Dendritic cell treated with granulocyte-macrophage colony-stimulating factor and Interleukin-4, amounts not matched to agents 40 ng/mL and 50 ng/mL, for 4 days (primary cell): ENCODE measurements at regions not wholly inside any gene's neighbourhood (a gene's known extent, or its start where the extent isn't known, plus 50 kb on each side); places are given as distances from the start of the nearest gene placed in this dataset.
"Not testable (repeated sequence)": the region's sequence is repeated elsewhere in the genome, so short reads cannot be mapped to it uniquely, and the experiment has no call there.

Experiments
- H3K27ac Mint-ChIP-seq: one replicate; pipeline ENCODE4 v1.8.0; 2022; ENCODE audit warnings: mild to moderate bottlenecking, mixed read lengths
- H3K27me3 Mint-ChIP-seq: one replicate; pipeline ENCODE4 v1.8.0; 2022; ENCODE audit warnings: mild to moderate bottlenecking, mixed read lengths
- H3K36me3 Mint-ChIP-seq: one replicate; pipeline ENCODE4 v1.8.0; 2022; ENCODE audit warnings: low read depth, mixed read lengths
- H3K4me1 Mint-ChIP-seq: one replicate; pipeline ENCODE4 v1.8.0; 2022; ENCODE audit warnings: low read depth, mixed read lengths
- H3K4me3 Mint-ChIP-seq: one replicate; pipeline ENCODE4 v1.8.0; 2022; ENCODE audit warnings: mild to moderate bottlenecking, moderate library complexity, mixed read lengths
- H3K9me3 Mint-ChIP-seq: one replicate; pipeline ENCODE4 v1.8.0; 2022; ENCODE audit warnings: mixed read lengths
- intact Hi-C: fragments of 100-400 bp; cut with micrococcal nuclease; formaldehyde crosslinking; loops from one replicate; pipeline ENCODE4 v1.15.0; 2022

GRCh38 chr7:3176112-3177000 is 124.7 kb upstream of the SDK1 start:
- no peak overlapping the region for H3K4me3 Mint-ChIP-seq
- no peaks in the 10 kb centered on the region for H3K36me3 Mint-ChIP-seq
- no peak overlapping the region for H3K27ac Mint-ChIP-seq
- H3K9me3 Mint-ChIP-seq = no peaks in the 10 kb centered on the region
- peaks cover 2% of the 10 kb centered on the region for H3K27me3 Mint-ChIP-seq
- intact Hi-C loops = no loop called here
- H3K4me1 Mint-ChIP-seq = no peaks in the 10 kb centered on the region

- peaks cover 2% of the 10 kb centered on the region for H3K27me3 Mint-ChIP-seq
Measured at GRCh38 chr7:3177271-3177670, 123.8 kb upstream of the SDK1 start.

GRCh38 chr7:3179456-3179855 is 121.6 kb upstream of the SDK1 start:
- peaks cover 1% of the 10 kb centered on the region for H3K27me3 Mint-ChIP-seq
- no peaks in the 10 kb centered on the region for H3K9me3 Mint-ChIP-seq
- intact Hi-C loops = no loop called here
- no peak overlapping the region for H3K27ac Mint-ChIP-seq
- no peaks in the 10 kb centered on the region for H3K4me1 Mint-ChIP-seq
- no peaks in the 10 kb centered on the region for H3K36me3 Mint-ChIP-seq
- H3K4me3 Mint-ChIP-seq = no peak overlapping the region

More at GRCh38 chr7:3177271-3177670, 123.8 kb upstream of the SDK1 start:
- Mint-ChIP-seq H3K36me3 (no peaks in the 10 kb centered on the region), H3K4me3 (no peak overlapping the region), H3K27ac (no peak overlapping the region), H3K4me1 (no peaks in the 10 kb centered on the region), H3K9me3 (no peaks in the 10 kb centered on the region)
- intact Hi-C loops = no loop called here

- no peak overlapping the region for H3K4me3 Mint-ChIP-seq
- H3K27ac Mint-ChIP-seq = no peak overlapping the region
- intact Hi-C loops = no loop called here
Measured at GRCh38 chr7:3180604-3181003, 120.4 kb upstream of the SDK1 start.

GRCh38 chr7:3182055-3182454 is 119.0 kb upstream of the SDK1 start:
- H3K27me3 Mint-ChIP-seq, H3K4me1 Mint-ChIP-seq, intact Hi-C loops, H3K4me3 Mint-ChIP-seq, H3K27ac Mint-ChIP-seq, H3K36me3 Mint-ChIP-seq, H3K9me3 Mint-ChIP-seq: not testable (repeated sequence)

More at GRCh38 chr7:3180604-3181003, 120.4 kb upstream of the SDK1 start:
- Mint-ChIP-seq H3K36me3 (no peaks in the 10 kb centered on the region), H3K27me3 (no peaks in the 10 kb centered on the region), H3K4me1 (no peaks in the 10 kb centered on the region), H3K9me3 (no peaks in the 10 kb centered on the region)

- Mint-ChIP-seq H3K4me1 (no peaks in the 10 kb centered on the region), H3K36me3 (no peaks in the 10 kb centered on the region), H3K27ac (no peak overlapping the region), H3K4me3 (no peak overlapping the region), H3K27me3 (peaks cover 5% of the 10 kb centered on the region), H3K9me3 (no peaks in the 10 kb centered on the region)
- intact Hi-C loops = no loop called here
Measured at GRCh38 chr7:3187444-3188040, 113.5 kb upstream of the SDK1 start.

- intact Hi-C loops = no loop called here
- Mint-ChIP-seq H3K9me3 (no peaks in the 10 kb centered on the region), H3K36me3 (no peaks in the 10 kb centered on the region), H3K4me1 (no peaks in the 10 kb centered on the region), H3K27me3 (peaks cover 5% of the 10 kb centered on the region), H3K4me3 (no peak overlapping the region), H3K27ac (no peak overlapping the region)
Measured at GRCh38 chr7:3188946-3189345, 112.1 kb upstream of the SDK1 start.

GRCh38 chr7:3191548-3191947 is 109.5 kb upstream of the SDK1 start:
- no peak overlapping the region for H3K27ac Mint-ChIP-seq
- H3K27me3 Mint-ChIP-seq = peaks cover 5% of the 10 kb centered on the region
- intact Hi-C loops = no loop called here
- no peaks in the 10 kb centered on the region for H3K4me1 Mint-ChIP-seq
- H3K4me3 Mint-ChIP-seq = no peak overlapping the region
- peaks cover 9% of the 10 kb centered on the region for H3K9me3 Mint-ChIP-seq
- H3K36me3 Mint-ChIP-seq = no peaks in the 10 kb centered on the region

- H3K27me3 Mint-ChIP-seq = no peaks in the 10 kb centered on the region
- no peak overlapping the region for H3K27ac Mint-ChIP-seq
- intact Hi-C loops = no loop called here
- H3K4me3 Mint-ChIP-seq = no peak overlapping the region
- H3K36me3 Mint-ChIP-seq = no peaks in the 10 kb centered on the region
- H3K4me1 Mint-ChIP-seq = no peaks in the 10 kb centered on the region
- H3K9me3 Mint-ChIP-seq = peaks cover 20% of the 10 kb centered on the region
Measured at GRCh38 chr7:3192669-3193068, 108.4 kb upstream of the SDK1 start.

- H3K9me3 Mint-ChIP-seq = peaks cover 24% of the 10 kb centered on the region
- H3K27ac Mint-ChIP-seq = no peak overlapping the region
- intact Hi-C loops = no loop called here
- no peaks in the 10 kb centered on the region for H3K36me3 Mint-ChIP-seq
- no peak overlapping the region for H3K4me3 Mint-ChIP-seq
- H3K4me1 Mint-ChIP-seq = no peaks in the 10 kb centered on the region
- no peaks in the 10 kb centered on the region for H3K27me3 Mint-ChIP-seq
Measured at GRCh38 chr7:3193379-3194120, 107.5 kb upstream of the SDK1 start.

- Mint-ChIP-seq H3K27ac (no peak overlapping the region), H3K36me3 (no peaks in the 10 kb centered on the region), H3K9me3 (peaks cover 34% of the 10 kb centered on the region), H3K27me3 (peaks cover 1% of the 10 kb centered on the region), H3K4me3 (no peak overlapping the region), H3K4me1 (no peaks in the 10 kb centered on the region)
- intact Hi-C loops = no loop called here
Measured at GRCh38 chr7:3194501-3195141, 106.4 kb upstream of the SDK1 start.

- Mint-ChIP-seq H3K4me3 (no peak overlapping the region), H3K27ac (no peak overlapping the region), H3K36me3 (no peaks in the 10 kb centered on the region), H3K9me3 (peaks cover 38% of the 10 kb centered on the region), H3K4me1 (no peaks in the 10 kb centered on the region), H3K27me3 (peaks cover 1% of the 10 kb centered on the region)
- intact Hi-C loops = no loop called here
Measured at GRCh38 chr7:3195160-3195559, 105.9 kb upstream of the SDK1 start.

GRCh38 chr7:3196629-3197400 is 104.2 kb upstream of the SDK1 start:
- Mint-ChIP-seq H3K36me3 (no peaks in the 10 kb centered on the region), H3K27me3 (peaks cover 1% of the 10 kb centered on the region), H3K27ac (no peak overlapping the region), H3K4me3 (no peak overlapping the region), H3K9me3 (peaks cover 38% of the 10 kb centered on the region), H3K4me1 (no peaks in the 10 kb centered on the region)
- intact Hi-C loops = no loop called here
